NT2/D1 (cell line): ENCODE measurements at regions not wholly inside any gene's neighbourhood (a gene's known extent, or its start where the extent isn't known, plus 50 kb on each side); places are given as distances from the start of the nearest gene placed in this dataset.

Experiments used
- SUZ12 ChIP-seq: IDR thresholded peaks from 2 replicates; pipeline ENCODE4 v1.6.1; 2011; ENCODE audit not compliant: insufficient read length, insufficient read depth; ENCODE audit errors: extremely low read depth
- YY1 ChIP-seq: IDR thresholded peaks from 2 replicates; pipeline ENCODE4 v1.6.1; 2011; ENCODE audit not compliant: insufficient read length, insufficient read depth
- ZNF274 ChIP-seq: IDR thresholded peaks from 2 replicates; pipeline ENCODE4 v1.6.1; 2011; ENCODE audit warnings: mild to moderate bottlenecking, low read depth, low read length

DNA sequence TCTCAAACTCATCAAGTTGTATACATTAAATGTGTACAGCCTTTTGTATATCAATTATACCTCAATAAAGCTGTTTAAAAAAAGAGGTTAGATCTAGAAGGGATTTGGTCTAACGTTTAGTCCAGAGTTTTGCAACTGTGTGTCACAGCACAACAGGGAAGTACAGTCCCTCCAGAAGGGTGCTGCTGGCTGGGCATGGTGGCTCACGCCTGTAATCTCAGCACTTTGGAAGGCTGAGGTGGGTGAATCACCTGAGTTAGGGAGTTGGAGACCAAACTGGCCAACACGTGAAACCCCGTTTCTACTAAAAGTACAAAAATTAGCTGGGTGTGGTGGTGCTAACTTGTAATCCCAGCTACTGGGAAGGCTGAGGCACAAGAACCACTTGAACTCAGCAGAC is 78.3 kb upstream of the HAO2 start:
- no peak for TF ChIP-seq YY1
- no peak for TF ChIP-seq SUZ12
- no peak for TF ChIP-seq ZNF274
